Stimulated activated CD4-positive, alpha-beta T cell treated with anti-CD3 and anti-CD28 coated beads, Interleukin-2, amount 100 ng/mL, for 48 hours (primary cell): ENCODE measurements at regions not wholly inside any gene's neighbourhood (a gene's known extent, or its start where the extent isn't known, plus 50 kb on each side); places are given as distances from the start of the nearest gene placed in this dataset.
A peak's percentile ranks its signal among the peaks of the same experiment; 100 is the strongest.

Experiments
- DNase-seq, 2 donors: peaks; one replicate each; pipeline ENCODE4 v3.0.0-alpha.2; 2020

- DNase-seq: peak; percentile 39 to 44
Observed at GRCh38 chr2:234550511-234551107, 53.7 kb upstream of the ARL4C start.

GRCh38 chr2:234550056-234550455 lies 53.2 kb upstream of the ARL4C start:
- no peak for DNase-seq

- no peak for DNase-seq
Observed at GRCh38 chr2:234548695-234549420, 52.0 kb upstream of the ARL4C start.

GRCh38 chr2:234546770-234547169 lies 49.9 kb upstream of the ARL4C start:
- no peak for DNase-seq
